Endodermal cell (in vitro differentiated cells): ENCODE measurements at regions not wholly inside any gene's neighbourhood (a gene's known extent, or its start where the extent isn't known, plus 50 kb on each side); places are given as distances from the start of the nearest gene placed in this dataset.

Experiments
- DNase-seq: peaks from one replicate; pipeline ENCODE4 v3.0.0-alpha.2; 2017
- H3K27ac ChIP-seq: 2 replicates; pipeline ENCODE4 v1.5.1; 2013; ENCODE audit warnings: mild to moderate bottlenecking, low read depth, low read length, moderate library complexity
- H3K27me3 ChIP-seq: 2 replicates; pipeline ENCODE4 v1.6.1; 2013; ENCODE audit warnings: mild to moderate bottlenecking, low read length, moderate library complexity; ENCODE audit not compliant: insufficient read depth, control insufficient read depth, poor library complexity, severe bottlenecking
- H3K36me3 ChIP-seq: 2 replicates; pipeline ENCODE4 v1.7.0; 2013; ENCODE audit warnings: mild to moderate bottlenecking, low read length, moderate library complexity; ENCODE audit not compliant: control insufficient read depth, insufficient read depth
- H3K4me1 ChIP-seq: one replicate; pipeline ENCODE4 v1.7.0; 2013; ENCODE audit warnings: low read length; ENCODE audit not compliant: control insufficient read depth, insufficient read depth
- H3K4me3 ChIP-seq: 2 replicates; pipeline ENCODE4 v1.5.1; 2013; ENCODE audit warnings: mild to moderate bottlenecking, low read length, moderate library complexity
- H3K9ac ChIP-seq: 2 replicates; pipeline ENCODE4 v1.6.1; 2013; ENCODE audit warnings: mild to moderate bottlenecking, low read length, moderate library complexity; ENCODE audit not compliant: poor library complexity, severe bottlenecking; ENCODE audit errors: extremely low read depth
- H3K9me3 ChIP-seq: 2 replicates; pipeline ENCODE4 v1.6.1; 2013; ENCODE audit warnings: mild to moderate bottlenecking, low read length, moderate library complexity; ENCODE audit not compliant: control insufficient read depth
- H3K27ac Mint-ChIP-seq: 2 replicates; pipeline ENCODE4 v1.8.0; 2020; ENCODE audit warnings: mixed read lengths
- H3K27me3 Mint-ChIP-seq: 2 replicates; pipeline ENCODE4 v1.8.0; 2021; ENCODE audit warnings: mild to moderate bottlenecking, mixed read lengths; ENCODE audit not compliant: insufficient read depth
- H3K36me3 Mint-ChIP-seq: 2 replicates; pipeline ENCODE4 v1.8.0; 2020; ENCODE audit warnings: low read depth, mixed read lengths
- H3K4me1 Mint-ChIP-seq: 2 replicates; pipeline ENCODE4 v1.8.0; 2020; ENCODE audit warnings: mixed read lengths
- H3K4me3 Mint-ChIP-seq: 2 replicates; pipeline ENCODE4 v1.8.0; 2020; ENCODE audit warnings: mild to moderate bottlenecking, moderate library complexity, mixed read lengths
- H3K9me3 Mint-ChIP-seq: 2 replicates; pipeline ENCODE4 v1.8.0; 2020; ENCODE audit warnings: mild to moderate bottlenecking, mixed read lengths
- CTCF ChIP-seq: fragments of 200-600 bp; sonication (generic); conservative IDR thresholded peaks from 2 replicates; pipeline ENCODE4 v1.5.0; 2021; ENCODE audit warnings: antibody characterized with exemption, mild to moderate bottlenecking
- WGBS, 2 experiments: methylation state at CpG; one replicate each; pipeline versions ENCODE4 v1.1.5 to v1.1.7; 2013; ENCODE audit warnings: missing lambda C conversion rate in 2 of 2, mixed read lengths in 1 of 2; ENCODE audit not compliant: insufficient coverage in 1 of 2, insufficient read length in 1 of 2; 5-methylcytosine and 5-hydroxymethylcytosine counted together

GRCh38 chr13:38090913-38091312, 221.3 kb upstream of the TRPC4 start:
- Mint-ChIP-seq H3K27me3 (no peaks in the 10 kb centered on the region), H3K4me3 (no peak overlapping the region), H3K9me3 (peaks cover 8% of the 10 kb centered on the region), H3K27ac (no peak overlapping the region), H3K4me1 (no peaks in the 10 kb centered on the region), H3K36me3 (no peaks in the 10 kb centered on the region)
- H3K4me3 ChIP-seq = no peak overlapping the region
- no peak for TF ChIP-seq CTCF
- 0 to 61% methylated on average over 1 to 2 of the region's 2 CpGs for WGBS, 2 experiments
- H3K9me3 ChIP-seq = peaks cover 7% of the 10 kb centered on the region
- H3K9ac ChIP-seq = no peak overlapping the region
- H3K27ac ChIP-seq = no peak overlapping the region
- H3K4me1 ChIP-seq = no peaks in the 10 kb centered on the region
- H3K36me3 ChIP-seq = no peaks in the 10 kb centered on the region
- no peak for DNase-seq
- no peaks in the 10 kb centered on the region for H3K27me3 ChIP-seq

GRCh38 chr13:38086721-38087120, 217.1 kb upstream of the TRPC4 start:
- Mint-ChIP-seq H3K4me1 (no peaks in the 10 kb centered on the region), H3K4me3 (no peak overlapping the region), H3K36me3 (no peaks in the 10 kb centered on the region), H3K27me3 (no peaks in the 10 kb centered on the region), H3K9me3 (peaks cover 2% of the 10 kb centered on the region), H3K27ac (no peak overlapping the region)
- Histone ChIP-seq H3K4me3 (no peak overlapping the region), H3K27me3 (no peaks in the 10 kb centered on the region), H3K4me1 (no peaks in the 10 kb centered on the region), H3K9ac (no peak overlapping the region), H3K27ac (no peak overlapping the region), H3K36me3 (no peaks in the 10 kb centered on the region), H3K9me3 (peaks cover 16% of the 10 kb centered on the region)
- WGBS, 2 experiments = 92 to 93% methylated on average over 3 to 4 of the region's 4 CpGs
- no peak for TF ChIP-seq CTCF
- no peak for DNase-seq

- Histone ChIP-seq H3K9me3 (peaks cover 16% of the 10 kb centered on the region), H3K27me3 (no peaks in the 10 kb centered on the region), H3K4me3 (no peak overlapping the region), H3K9ac (no peak overlapping the region), H3K36me3 (no peaks in the 10 kb centered on the region), H3K4me1 (no peaks in the 10 kb centered on the region), H3K27ac (no peak overlapping the region)
- H3K36me3 Mint-ChIP-seq = no peaks in the 10 kb centered on the region
- DNase-seq = no peak
- peaks cover 2% of the 10 kb centered on the region for H3K9me3 Mint-ChIP-seq
- H3K27me3 Mint-ChIP-seq = no peaks in the 10 kb centered on the region
- H3K27ac Mint-ChIP-seq = no peak overlapping the region
- no peaks in the 10 kb centered on the region for H3K4me1 Mint-ChIP-seq
- no peak for TF ChIP-seq CTCF
- no peak overlapping the region for H3K4me3 Mint-ChIP-seq
- 76 to 80% methylated on average over 1 to 3 of the region's 3 CpGs for WGBS, 2 experiments
Measured at GRCh38 chr13:38086013-38086412, 216.4 kb upstream of the TRPC4 start.
